Omental fat pad (tissue), 3 donors: ENCODE measurements at regions not wholly inside any gene's neighbourhood (a gene's known extent, or its start where the extent isn't known, plus 50 kb on each side); places are given as distances from the start of the nearest gene placed in this dataset.

Source experiments
- ATAC-seq: fragments of 150-250 bp; one replicate; pipeline ENCODE4 v1.9.1; 2016; ENCODE audit warnings: mild to moderate bottlenecking, moderate library complexity; ENCODE audit not compliant: low FRiP score
- DNase-seq: peaks from one replicate; pipeline ENCODE4 v3.0.0-alpha.2; 2019; ENCODE audit warnings: low spot score
- TF ChIP-seq, protein P1 (sequence below), 3 donors: fragments of 450-650 bp; IDR thresholded peaks; one replicate each; pipeline ENCODE4 v1.5.1; 2016 to 2017; ENCODE audit warnings: antibody characterized with exemption in 3 of 3, mild to moderate bottlenecking in 3 of 3, moderate library complexity in 2 of 3

DNA sequence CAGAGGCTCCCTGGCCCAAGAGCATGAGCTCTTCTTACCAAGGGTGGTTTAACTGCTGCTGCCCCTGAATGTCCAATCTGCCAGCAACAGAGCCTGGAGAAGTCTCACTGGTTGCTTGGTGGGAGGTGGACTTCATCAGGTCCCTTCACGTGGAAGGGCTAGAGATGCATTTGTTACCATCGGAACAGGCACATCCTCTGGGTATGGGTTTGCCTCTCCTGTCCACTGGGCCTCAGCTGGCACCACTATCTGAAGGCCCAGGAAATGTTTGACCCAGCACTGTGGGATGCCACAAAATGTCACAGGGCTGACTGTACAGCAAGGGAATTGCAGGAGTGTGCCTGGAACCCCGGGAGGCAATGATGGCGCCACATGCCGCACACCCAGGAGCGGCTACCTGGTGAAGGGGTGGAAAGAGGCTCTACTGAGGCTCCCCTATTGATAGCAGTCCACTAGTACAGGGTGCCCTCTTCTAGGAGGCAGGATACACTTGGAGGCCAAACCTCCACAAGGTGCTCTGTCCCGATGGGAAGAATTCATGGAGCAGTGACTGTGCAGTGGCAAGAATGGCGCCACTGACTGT is 603.1 kb upstream of the MGMT start:
- TF ChIP-seq, protein P1, sequence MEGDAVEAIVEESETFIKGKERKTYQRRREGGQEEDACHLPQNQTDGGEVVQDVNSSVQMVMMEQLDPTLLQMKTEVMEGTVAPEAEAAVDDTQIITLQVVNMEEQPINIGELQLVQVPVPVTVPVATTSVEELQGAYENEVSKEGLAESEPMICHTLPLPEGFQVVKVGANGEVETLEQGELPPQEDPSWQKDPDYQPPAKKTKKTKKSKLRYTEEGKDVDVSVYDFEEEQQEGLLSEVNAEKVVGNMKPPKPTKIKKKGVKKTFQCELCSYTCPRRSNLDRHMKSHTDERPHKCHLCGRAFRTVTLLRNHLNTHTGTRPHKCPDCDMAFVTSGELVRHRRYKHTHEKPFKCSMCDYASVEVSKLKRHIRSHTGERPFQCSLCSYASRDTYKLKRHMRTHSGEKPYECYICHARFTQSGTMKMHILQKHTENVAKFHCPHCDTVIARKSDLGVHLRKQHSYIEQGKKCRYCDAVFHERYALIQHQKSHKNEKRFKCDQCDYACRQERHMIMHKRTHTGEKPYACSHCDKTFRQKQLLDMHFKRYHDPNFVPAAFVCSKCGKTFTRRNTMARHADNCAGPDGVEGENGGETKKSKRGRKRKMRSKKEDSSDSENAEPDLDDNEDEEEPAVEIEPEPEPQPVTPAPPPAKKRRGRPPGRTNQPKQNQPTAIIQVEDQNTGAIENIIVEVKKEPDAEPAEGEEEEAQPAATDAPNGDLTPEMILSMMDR (IDR thresholded peaks at IDR 0.05): no peak
- DNase-seq: no peak
- ATAC-seq: no peak

DNA sequence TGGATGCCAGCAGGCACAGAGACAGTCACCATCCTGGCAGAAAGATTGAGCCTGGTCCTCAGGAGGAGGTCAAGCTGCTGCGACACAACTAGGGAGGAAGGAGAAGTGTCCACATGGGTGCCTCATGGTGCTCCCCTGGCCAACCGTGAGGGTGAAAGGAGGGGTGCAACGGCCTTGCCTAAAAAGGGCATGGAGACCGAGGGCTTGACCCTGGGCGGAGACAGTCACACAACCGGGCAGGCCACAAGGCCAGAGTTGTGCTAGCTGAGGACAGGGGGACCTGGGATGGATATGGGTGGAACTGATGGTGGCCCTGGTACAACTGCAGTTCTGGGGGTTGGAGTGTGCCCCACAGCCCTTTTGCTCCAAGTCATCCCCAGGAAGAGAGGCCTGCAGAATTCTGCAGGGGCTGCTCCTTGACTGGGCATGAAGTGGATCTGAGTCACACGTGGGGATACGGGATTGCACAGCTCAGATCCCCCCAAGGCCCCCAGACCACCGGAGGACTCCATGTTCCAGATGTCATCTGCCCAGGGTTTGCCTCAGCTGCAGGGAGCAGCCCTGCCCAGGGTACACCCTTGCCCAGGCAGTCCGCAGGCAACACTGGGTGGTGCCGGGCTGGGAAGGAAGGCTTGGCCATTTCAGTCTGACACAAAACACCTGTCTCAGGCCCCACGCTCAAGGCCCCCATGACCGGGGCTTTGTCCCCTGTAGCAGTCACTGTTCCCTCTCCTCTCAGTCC is 602.3 kb upstream of the MGMT start:
- TF ChIP-seq, protein P1 (IDR thresholded peaks at IDR 0.05): no peak
- no peak for ATAC-seq
- peak; percentile 6 for DNase-seq

DNA sequence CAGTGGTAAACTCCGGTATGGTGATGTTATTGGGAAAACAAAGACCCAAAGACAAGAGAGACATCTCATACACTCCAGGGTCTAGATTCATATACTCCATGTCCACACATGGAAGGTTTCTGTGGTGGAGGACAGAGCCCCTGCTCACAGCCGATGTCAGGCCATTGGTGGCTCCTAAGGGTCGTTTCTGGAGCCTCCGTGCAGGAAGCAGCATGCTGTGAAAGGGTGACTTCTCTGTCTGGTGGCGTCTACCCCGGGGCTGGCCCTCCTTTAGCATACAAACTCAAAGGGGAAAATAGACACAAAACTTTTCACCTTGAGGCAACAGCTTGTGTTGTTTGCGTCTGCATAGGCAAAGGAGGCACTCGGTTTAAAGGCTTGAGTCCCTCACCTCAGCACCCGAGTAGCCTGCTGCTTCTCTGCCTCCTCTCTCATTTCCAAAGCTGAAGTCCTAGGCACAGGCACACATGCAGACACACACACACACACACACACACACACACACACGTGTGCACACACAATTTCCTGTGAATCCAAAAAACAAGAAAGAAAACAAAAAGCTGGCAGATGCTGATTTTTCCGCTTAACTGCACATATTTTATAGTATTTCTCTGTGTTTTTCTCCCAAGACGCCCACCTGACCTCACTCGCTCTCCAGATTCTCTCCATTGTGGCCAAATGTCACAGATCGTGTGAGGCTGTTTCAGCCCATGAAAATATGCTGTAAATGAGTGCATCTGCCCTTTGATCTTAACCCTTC is 601.4 kb upstream of the MGMT start:
- ATAC-seq (no peak), DNase-seq (peak; percentile 14)
- TF ChIP-seq, protein P1 (IDR thresholded peaks at IDR 0.05): no peak

DNA sequence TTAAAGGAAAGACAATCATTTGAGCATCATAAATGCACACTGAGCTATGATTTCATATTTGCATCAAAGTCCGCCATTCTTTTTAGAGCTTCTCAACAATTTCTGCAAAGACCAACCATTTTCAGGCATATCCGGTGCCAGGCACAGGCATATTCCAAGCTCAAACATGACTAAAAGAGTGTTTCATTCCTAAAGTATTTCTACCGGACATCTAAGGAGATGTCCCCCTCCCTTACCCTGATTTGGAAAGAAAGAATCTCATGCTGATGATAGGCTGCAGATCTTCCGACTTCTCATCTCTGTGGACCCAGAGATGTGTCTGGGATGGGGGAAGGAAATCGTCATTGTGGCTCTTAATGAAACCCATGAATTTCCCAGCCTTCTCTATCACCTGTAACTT is 600.5 kb upstream of the MGMT start:
- ATAC-seq (peak; percentile 48), DNase-seq (no peak)
- TF ChIP-seq, protein P1 (IDR thresholded peaks at IDR 0.05): no peak

DNA sequence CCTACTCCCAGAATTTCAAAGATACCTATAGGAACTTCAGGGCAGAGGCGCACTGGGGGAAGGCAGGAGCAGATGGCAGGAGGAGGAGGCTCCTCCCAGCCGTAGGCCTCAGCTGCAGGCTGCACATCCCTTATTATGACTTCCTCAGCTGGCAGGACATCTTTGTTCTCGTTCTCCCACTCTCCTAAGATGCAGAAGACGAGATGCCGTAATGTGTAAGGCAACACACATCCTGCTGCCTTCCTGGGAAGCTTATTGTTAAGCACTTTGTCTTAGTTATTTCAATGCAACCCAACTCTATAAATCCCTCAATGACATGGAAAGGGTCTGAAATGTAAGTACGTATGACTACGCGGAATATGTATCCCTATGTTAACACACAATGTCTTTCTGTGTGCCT is 599.8 kb upstream of the MGMT start:
- DNase-seq (no peak), ATAC-seq (no peak)
- TF ChIP-seq, protein P1 (IDR thresholded peaks at IDR 0.05): no peak

DNA sequence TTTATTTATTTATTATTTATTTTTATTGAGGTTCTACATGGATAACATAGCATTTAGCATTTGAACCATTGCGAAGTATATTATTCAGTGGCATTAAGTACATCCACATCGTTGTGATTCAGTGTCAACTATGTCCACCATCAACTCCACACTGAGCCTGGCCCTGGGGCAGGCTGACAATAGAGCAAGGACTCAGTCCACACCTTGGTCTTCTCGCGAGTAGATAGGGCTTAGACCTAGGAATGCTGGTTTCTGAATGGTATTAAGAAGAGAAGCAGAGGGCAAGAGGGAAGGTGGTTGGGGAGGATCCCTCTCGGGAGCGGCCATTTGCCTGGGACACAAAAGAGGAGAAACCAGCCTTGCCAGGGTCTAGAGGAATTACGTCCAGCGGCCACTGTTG is 599.2 kb upstream of the MGMT start:
- ATAC-seq (no peak), DNase-seq (no peak)
- TF ChIP-seq, protein P1 (IDR thresholded peaks at IDR 0.05): no peak
